GM12878 (cell line): ENCODE measurements at regions not wholly inside any gene's neighbourhood (a gene's known extent, or its start where the extent isn't known, plus 50 kb on each side); places are given as distances from the start of the nearest gene placed in this dataset.

Source experiments
- ATAC-seq: fragments of 200-7000 bp; cut with Tn5 transposase; 3 replicates; pipeline ENCODE4 v1.9.1; 2020; ENCODE audit warnings: mild to moderate bottlenecking, moderate library complexity
- BruUV-seq: library from RNA; stranded (reverse); fragments of 400-500 nt; replicated peaks from 2 replicates; lab custom pipeline; 2021; lab: Mats Ljungman, UMichigan
- CTCF ChIA-PET: fragments of 300-600 bp; sonication (Branson Sonifier 250); formaldehyde crosslinking; extraction: SDS; loops from one replicate; lab custom pipeline; 2021; ENCODE audit warnings: inconsistent platforms; lab: Yijun Ruan, JAX
- POLR2A ChIA-PET: fragments of 350-600 bp; formaldehyde crosslinking; extraction: SDS; loops from one replicate; lab custom pipeline; 2021; ENCODE audit warnings: inconsistent platforms; lab: Charles Lee
- RAD21 ChIA-PET: fragments of 300-600 bp; sonication (Branson Sonifier 250); formaldehyde crosslinking; loops from one replicate; lab custom pipeline; 2023; ENCODE audit warnings: antibody characterized with exemption; ENCODE audit not compliant: unreplicated experiment; lab: Charles Lee
- SMC1A ChIA-PET: fragments of 300-600 bp; sonication (Branson Sonifier 250); formaldehyde crosslinking; loops from one replicate; lab custom pipeline; 2023; ENCODE audit not compliant: unreplicated experiment, uncharacterized antibody; lab: Charles Lee
- DNase-seq: peaks from one replicate; pipeline ENCODE4 v3.0.0-alpha.2; 2011; ENCODE audit warnings: low read depth, low spot score
- FAIRE-seq: peaks from 3 replicates; lab custom pipeline; 2011; peaks lifted over from hg19 to GRCh38; lab: Jason Lieb, UNC
- H2AFZ ChIP-seq: 2 replicates; pipeline ENCODE4 v1.6.0; 2011; ENCODE audit warnings: low read depth, low read length, control low read depth; ENCODE audit not compliant: control insufficient read depth
- H3K27ac ChIP-seq: 2 replicates; pipeline ENCODE4 v1.5.1; 2011; ENCODE audit warnings: control low read depth; ENCODE audit not compliant: control insufficient read depth, insufficient read depth
- H3K27me3 ChIP-seq, 2 experiments: replicated peaks in 1 of 2; 2 replicates each; pipeline versions ENCODE4 v1.6.0 to v1.6.1; 2011; ENCODE audit warnings: low read length in 1 of 2; ENCODE audit not compliant: control insufficient read depth in 2 of 2, insufficient read depth in 2 of 2
- H3K36me3 ChIP-seq, 2 experiments: 2 replicates each; pipeline ENCODE4 v1.5.1; 2011; ENCODE audit warnings: low read length in 1 of 2; ENCODE audit not compliant: control insufficient read depth in 2 of 2, insufficient read depth in 2 of 2
- H3K4me1 ChIP-seq: 2 replicates; pipeline ENCODE4 v1.6.1; 2011; ENCODE audit warnings: mild to moderate bottlenecking, low read length, moderate library complexity, mixed read lengths; ENCODE audit not compliant: control insufficient read depth, insufficient read depth
- H3K4me2 ChIP-seq: 2 replicates; pipeline ENCODE4 v1.6.0; 2011; ENCODE audit warnings: control low read depth; ENCODE audit not compliant: control insufficient read depth, insufficient read depth
- H3K4me3 ChIP-seq: fragments of 200-600 bp; sonication (generic); 2 replicates; pipeline ENCODE4 v1.5.1; 2016
- H3K79me2 ChIP-seq: 2 replicates; pipeline ENCODE4 v1.6.0; 2011; ENCODE audit warnings: low read length; ENCODE audit not compliant: control insufficient read depth, insufficient read depth
- H3K9ac ChIP-seq: 2 replicates; pipeline ENCODE4 v1.8.0; 2011; ENCODE audit warnings: low read length, control low read depth, mixed read lengths; ENCODE audit not compliant: control insufficient read depth, insufficient read depth
- H3K9me3 ChIP-seq: replicated peaks from 3 replicates; pipeline ENCODE4 v1.5.1; 2011; ENCODE audit warnings: mild to moderate bottlenecking, low read length; ENCODE audit not compliant: control insufficient read depth, insufficient read depth
- H4K20me1 ChIP-seq: 2 replicates; pipeline ENCODE4 v1.6.0; 2011; ENCODE audit not compliant: control insufficient read depth, insufficient read depth
- CHD1 ChIP-seq: IDR thresholded peaks from 2 replicates; pipeline ENCODE4 v1.6.1; 2012; ENCODE audit warnings: low read depth, low read length, improper control_type of control experiment
- DPF2 ChIP-seq: fragments of 450-650 bp; IDR thresholded peaks from 2 replicates; pipeline ENCODE4 v1.6.1; 2017; ENCODE audit warnings: mild to moderate bottlenecking
- EGR1 ChIP-seq, 2 experiments: IDR thresholded peaks; 1 replicate in 1 of 2; 2 replicates in 1 of 2; pipeline ENCODE4 v1.6.1; 2011 to 2012; ENCODE audit warnings: low read depth in 2 of 2, low read length in 2 of 2, borderline replicate concordance in 1 of 2, mild to moderate bottlenecking in 1 of 2, moderate library complexity in 1 of 2
- HDAC6 ChIP-seq: fragments of 200-600 bp; sonication (generic); IDR thresholded peaks from one replicate; pipeline ENCODE4 v1.8.0; 2017; ENCODE audit warnings: antibody characterized with exemption; ENCODE audit not compliant: unreplicated experiment
- NFXL1 ChIP-seq: fragments of 450-650 bp; IDR thresholded peaks from 2 replicates; pipeline ENCODE4 v1.6.1; 2017; ENCODE audit warnings: antibody characterized with exemption, mild to moderate bottlenecking, borderline replicate concordance
- SUZ12 ChIP-seq: fragments of 200-600 bp; sonication (generic); IDR thresholded peaks from one replicate; pipeline ENCODE4 v1.6.1; 2018; ENCODE audit warnings: antibody characterized with exemption, mild to moderate bottlenecking; ENCODE audit not compliant: unreplicated experiment
- TBL1XR1 ChIP-seq: IDR thresholded peaks from 2 replicates; pipeline ENCODE4 v1.6.1; 2012; ENCODE audit warnings: low read depth, low read length, improper control_type of control experiment
- USF2 ChIP-seq: IDR thresholded peaks from 2 replicates; pipeline ENCODE4 v1.6.1; 2011; ENCODE audit warnings: low read depth, low read length, improper control_type of control experiment, borderline replicate concordance
- ZNF687 ChIP-seq: fragments of 450-650 bp; IDR thresholded peaks from 2 replicates; pipeline ENCODE4 v1.6.1; 2017; ENCODE audit warnings: mild to moderate bottlenecking, moderate library complexity
- WGBS: methylation state at CpG from one replicate; pipeline ENCODE4 v1.1.6; 2016; ENCODE audit warnings: low lambda C conversion rate; ENCODE audit not compliant: insufficient replicate concordance, insufficient coverage; ENCODE audit errors: missing lambda C conversion rate; 5-methylcytosine and 5-hydroxymethylcytosine counted together
- in situ Hi-C: fragments of 300-500 bp; cut with MboI; formaldehyde crosslinking; loops from 9 replicates; pipeline ENCODE4 v1.14.3; 2018; ENCODE audit warnings: mixed read lengths
- intact Hi-C: fragments of 100-400 bp; cut with micrococcal nuclease; formaldehyde crosslinking; loops from one replicate; pipeline ENCODE4 v1.14.2; 2022; ENCODE audit not compliant: unreplicated experiment

GRCh38 chr2:173829727-173830126 is 135.4 kb downstream of the SP3 start:
- SMC1A ChIA-PET: no interaction called here
- intact Hi-C loops: no loop called here
- H3K4me1 ChIP-seq: no peaks in the 10 kb centered on the region
- no peaks in the 10 kb centered on the region for H3K36me3 ChIP-seq
- H3K27ac ChIP-seq: no peak overlapping the region
- no peak overlapping the region for H3K4me3 ChIP-seq
- TF ChIP-seq TBL1XR1: no peak
- TF ChIP-seq EGR1 (IDR thresholded peaks at IDR 0.05; ENCODE audit: borderline replicate concordance in 1 of 2, low read depth in 2 of 2, low read length in 2 of 2): no peak
- no peak for TF ChIP-seq ZNF687
- no peak for TF ChIP-seq USF2
- TF ChIP-seq DPF2: no peak
- TF ChIP-seq NFXL1: no peak
- TF ChIP-seq CHD1: no peak
- no peak for TF ChIP-seq HDAC6
- no peak for TF ChIP-seq SUZ12
- TF ChIP-seq, all 136 proteins: peak for 0
- FAIRE-seq (no peak), DNase-seq (no peak), ATAC-seq (no peak)
- ChIA-PET RAD21 (no interaction called here), CTCF (no interaction called here), POLR2A (no interaction called here)
- no peaks in the 10 kb centered on the region for H3K79me2 ChIP-seq
- BruUV-seq: no TSS peak
- peaks cover 0 to 2% of the 10 kb centered on the region in 2 experiments; a peak in 2 of 4 replicates for H3K27me3 ChIP-seq
- no peaks in the 10 kb centered on the region for H3K9me3 ChIP-seq
- in situ Hi-C loops: no loop called here
- 8% methylated on average over 4 of the region's 4 CpGs for WGBS
- H2AFZ ChIP-seq: no peak overlapping the region
- no peak overlapping the region for H3K4me2 ChIP-seq
- no peak overlapping the region for H3K9ac ChIP-seq
- no peaks in the 10 kb centered on the region for H4K20me1 ChIP-seq
